DND-41 (cell line): ENCODE measurements at regions not wholly inside any gene's neighbourhood (a gene's known extent, or its start where the extent isn't known, plus 50 kb on each side); places are given as distances from the start of the nearest gene placed in this dataset.

ENCODE experiments used
- CTCF ChIP-seq: IDR thresholded peaks from 2 replicates; pipeline ENCODE4 v1.5.1; 2012; ENCODE audit warnings: borderline replicate concordance, low read length, moderate library complexity, mild to moderate bottlenecking; ENCODE audit not compliant: poor library complexity, severe bottlenecking; ENCODE audit errors: extremely low read depth
- EZH2 ChIP-seq: IDR thresholded peaks from 3 replicates; pipeline ENCODE4 v1.6.1; 2012; ENCODE audit warnings: borderline replicate concordance, low read depth, mild to moderate bottlenecking, moderate library complexity, low read length, inconsistent platforms; ENCODE audit not compliant: severe bottlenecking

GRCh38 chr4:108272046-108272445, 103.3 kb upstream of the LEF1 start:
- no peak for TF ChIP-seq CTCF
- no peak for TF ChIP-seq EZH2
